Naive thymus-derived CD4-positive, alpha-beta T cell (primary cell): ENCODE measurements at regions not wholly inside any gene's neighbourhood (a gene's known extent, or its start where the extent isn't known, plus 50 kb on each side); places are given as distances from the start of the nearest gene placed in this dataset.

Experiments
- ATAC-seq: fragments of 150-1000 bp; cut with Tn5 transposase; 2 replicates; pipeline ENCODE4 v1.10.0; 2021; ENCODE audit warnings: mild to moderate bottlenecking, moderate library complexity
- CTCF ChIA-PET: fragments of 350-600 bp; sonication (Branson Sonifier 250); formaldehyde crosslinking; loops from one replicate; lab custom pipeline; 2021; ENCODE audit warnings: antibody characterized with exemption; lab: Charles Lee
- POLR2A ChIA-PET: fragments of 350-600 bp; sonication (Branson Sonifier 250); formaldehyde crosslinking; loops from one replicate; lab custom pipeline; 2021; ENCODE audit warnings: antibody characterized with exemption, inconsistent platforms; lab: Charles Lee
- DNase-seq, 9 donors: peaks; one replicate each; pipeline versions ENCODE4 v3.0.0 to v3.0.0-alpha.2; 2020 to 2022; ENCODE audit warnings: mixed read lengths in 1 of 9
- H3K27ac ChIP-seq: one replicate; pipeline ENCODE4 v1.7.0; 2013; ENCODE audit warnings: mild to moderate bottlenecking, low read depth, low read length, moderate library complexity
- H3K27me3 ChIP-seq, 2 donors: one replicate each; pipeline ENCODE4 v1.7.0; 2013; ENCODE audit warnings: low read length in 2 of 2, mild to moderate bottlenecking in 2 of 2, moderate library complexity in 2 of 2; ENCODE audit not compliant: control insufficient read depth in 2 of 2, insufficient read depth in 2 of 2
- H3K36me3 ChIP-seq, 3 experiments: 1 replicate in 2 of 3; 2 replicates in 1 of 3; pipeline ENCODE4 v1.7.0; 2013; ENCODE audit warnings: low read length in 3 of 3, mild to moderate bottlenecking in 3 of 3, moderate library complexity in 1 of 3; ENCODE audit not compliant: insufficient read depth in 3 of 3, control insufficient read depth in 2 of 3
- H3K4me1 ChIP-seq, 2 donors: one replicate each; pipeline ENCODE4 v1.7.0; 2013; ENCODE audit warnings: low read length in 2 of 2, mild to moderate bottlenecking in 2 of 2, moderate library complexity in 1 of 2; ENCODE audit not compliant: control insufficient read depth in 2 of 2, insufficient read depth in 2 of 2
- H3K4me3 ChIP-seq: 2 replicates; pipeline ENCODE4 v1.7.0; 2013; ENCODE audit warnings: mild to moderate bottlenecking, low read length
- H3K9me3 ChIP-seq, 3 experiments: 1 replicate in 2 of 3; 2 replicates in 1 of 3; pipeline ENCODE4 v1.7.0; 2013; ENCODE audit warnings: low read length in 3 of 3; ENCODE audit not compliant: control insufficient read depth in 2 of 3
- H3K27ac Mint-ChIP-seq, 9 donors: one replicate each; pipeline ENCODE4 v1.8.0; 2020 to 2022; ENCODE audit warnings: mixed read lengths in 9 of 9, mild to moderate bottlenecking in 8 of 9, moderate library complexity in 5 of 9, inconsistent platforms in 2 of 9
- H3K27me3 Mint-ChIP-seq, 5 donors: one replicate each; pipeline ENCODE4 v1.8.0; 2021 to 2022; ENCODE audit warnings: mixed read lengths in 5 of 5, mild to moderate bottlenecking in 1 of 5
- H3K36me3 Mint-ChIP-seq, 5 donors: one replicate each; pipeline ENCODE4 v1.8.0; 2020 to 2022; ENCODE audit warnings: mixed read lengths in 5 of 5, mild to moderate bottlenecking in 3 of 5, inconsistent platforms in 1 of 5
- H3K4me1 Mint-ChIP-seq, 7 donors: one replicate each; pipeline ENCODE4 v1.8.0; 2020 to 2022; ENCODE audit warnings: mixed read lengths in 7 of 7, mild to moderate bottlenecking in 3 of 7, inconsistent platforms in 1 of 7
- H3K4me3 Mint-ChIP-seq, 10 donors: one replicate each; pipeline ENCODE4 v1.8.0; 2020 to 2022; ENCODE audit warnings: mild to moderate bottlenecking in 10 of 10, mixed read lengths in 10 of 10, moderate library complexity in 6 of 10, inconsistent platforms in 2 of 10
- H3K9me3 Mint-ChIP-seq, 11 donors: one replicate each; pipeline ENCODE4 v1.8.0; 2020 to 2022; ENCODE audit warnings: mixed read lengths in 11 of 11, mild to moderate bottlenecking in 4 of 11, inconsistent platforms in 1 of 11, moderate library complexity in 1 of 11
- intact Hi-C, 2 donors: fragments of 100-400 bp; cut with micrococcal nuclease; formaldehyde crosslinking; loops; one replicate each; pipeline ENCODE4 v1.15.1; 2023

GRCh38 chr5:133814152-133814551 lies 154.3 kb downstream of the C5orf15 start:
- Mint-ChIP-seq H3K4me1 (peaks cover 0 to 6% (median 0%) of the 10 kb centered on the region in 7 donors), H3K27me3 (peaks cover 10 to 27% (median 20%) of the 10 kb centered on the region in 5 donors), H3K27ac (no peak overlapping the region), H3K9me3 (peaks cover 0 to 5% (median 0%) of the 10 kb centered on the region in 11 donors), H3K4me3 (no peak overlapping the region), H3K36me3 (no peaks in the 10 kb centered on the region)
- CTCF ChIA-PET = no interaction called here
- Histone ChIP-seq H3K27ac (no peak overlapping the region), H3K36me3 (no peaks in the 10 kb centered on the region), H3K4me3 (no peak overlapping the region), H3K4me1 (no peaks in the 10 kb centered on the region), H3K27me3 (no peaks in the 10 kb centered on the region), H3K9me3 (no peaks in the 10 kb centered on the region)
- intact Hi-C loops = no loop called here
- DNase-seq (no peak), ATAC-seq (no peak)
- POLR2A ChIA-PET = no interaction called here

DNA sequence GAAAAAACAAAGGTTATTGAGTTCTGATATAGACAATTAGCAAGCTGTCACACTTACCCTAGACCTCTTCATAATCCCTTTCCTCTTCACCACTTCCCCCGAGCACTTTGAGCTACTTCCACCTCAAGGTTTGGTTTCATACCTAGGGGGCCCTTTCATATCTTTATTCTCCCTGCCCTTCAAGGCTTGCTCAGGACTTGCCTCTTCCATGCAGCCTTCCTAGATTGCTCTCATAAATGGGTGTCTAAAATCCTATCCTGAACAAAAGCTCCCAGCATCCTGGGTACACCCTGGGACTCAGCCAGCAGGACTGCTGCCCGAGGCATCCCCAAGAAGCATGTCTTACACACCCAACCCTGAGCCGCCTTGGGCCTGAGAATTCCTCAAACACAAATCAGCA lies 157.3 kb downstream of the C5orf15 start:
- Histone ChIP-seq H3K27ac (no peak overlapping the region), H3K4me1 (no peaks in the 10 kb centered on the region), H3K4me3 (no peak overlapping the region), H3K27me3 (no peaks in the 10 kb centered on the region), H3K36me3 (no peaks in the 10 kb centered on the region), H3K9me3 (no peaks in the 10 kb centered on the region)
- ChIA-PET POLR2A (no interaction called here), CTCF (no interaction called here)
- ATAC-seq = no peak
- Mint-ChIP-seq H3K36me3 (no peaks in the 10 kb centered on the region), H3K27ac (no peak overlapping the region), H3K9me3 (peaks cover 0 to 5% (median 0%) of the 10 kb centered on the region in 11 donors), H3K4me3 (no peak overlapping the region), H3K27me3 (peaks cover 10 to 19% (median 15%) of the 10 kb centered on the region in 5 donors), H3K4me1 (peaks cover 0 to 6% (median 0%) of the 10 kb centered on the region in 7 donors)
- intact Hi-C loops = no loop called here
- no peak for DNase-seq

GRCh38 chr5:133809801-133810200 lies 158.6 kb downstream of the C5orf15 start:
- ChIA-PET POLR2A (no interaction called here), CTCF (no interaction called here)
- DNase-seq = no peak
- H3K36me3 ChIP-seq = no peaks in the 10 kb centered on the region
- peaks cover 0 to 5% (median 0%) of the 10 kb centered on the region in 11 donors for H3K9me3 Mint-ChIP-seq
- intact Hi-C loops = no loop called here
- H3K27ac ChIP-seq = no peak overlapping the region
- no peaks in the 10 kb centered on the region for H3K9me3 ChIP-seq
- peaks cover 0 to 6% (median 0%) of the 10 kb centered on the region in 7 donors for H3K4me1 Mint-ChIP-seq
- no peaks in the 10 kb centered on the region for H3K4me1 ChIP-seq
- no peak overlapping the region for H3K4me3 ChIP-seq
- H3K27me3 Mint-ChIP-seq = peaks cover 10 to 19% (median 15%) of the 10 kb centered on the region in 5 donors
- H3K27me3 ChIP-seq = no peaks in the 10 kb centered on the region
- no peaks in the 10 kb centered on the region for H3K36me3 Mint-ChIP-seq
- no peak for ATAC-seq
- H3K27ac Mint-ChIP-seq = no peak overlapping the region
- H3K4me3 Mint-ChIP-seq = no peak overlapping the region

DNA sequence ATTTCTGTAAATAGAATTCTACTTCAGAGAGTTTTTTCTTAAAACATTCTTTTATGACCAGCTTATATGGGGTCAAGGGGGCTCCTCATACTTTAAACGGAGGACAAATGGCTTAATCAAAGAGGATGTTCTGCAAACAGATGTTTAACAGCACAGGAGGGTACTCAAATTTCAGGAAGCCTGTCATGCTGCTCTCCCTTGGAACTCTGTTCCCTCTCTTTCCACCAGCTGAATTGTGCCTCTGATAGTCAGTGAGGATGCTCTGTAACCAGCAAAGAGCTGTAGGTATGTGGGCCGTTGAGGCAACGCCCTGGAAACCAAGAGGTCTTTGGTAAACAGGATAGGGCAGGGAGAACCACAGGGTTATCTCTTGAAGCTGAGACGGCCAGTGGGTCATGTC lies 161.1 kb downstream of the C5orf15 start:
- Mint-ChIP-seq H3K4me1 (no peaks in the 10 kb centered on the region), H3K27me3 (peaks cover 6 to 19% (median 8%) of the 10 kb centered on the region in 5 donors), H3K36me3 (no peaks in the 10 kb centered on the region), H3K4me3 (no peak overlapping the region), H3K9me3 (peaks cover 0 to 4% (median 0%) of the 10 kb centered on the region in 11 donors), H3K27ac (no peak overlapping the region)
- intact Hi-C loops = no loop called here
- Histone ChIP-seq H3K4me3 (no peak overlapping the region), H3K4me1 (no peaks in the 10 kb centered on the region), H3K27ac (no peak overlapping the region), H3K27me3 (no peaks in the 10 kb centered on the region), H3K36me3 (no peaks in the 10 kb centered on the region), H3K9me3 (no peaks in the 10 kb centered on the region)
- ATAC-seq (no peak), DNase-seq (no peak)
- CTCF ChIA-PET = no interaction called here
- POLR2A ChIA-PET = no interaction called here

- peaks cover 1 to 18% (median 11%) of the 10 kb centered on the region in 5 donors for H3K27me3 Mint-ChIP-seq
- no peaks in the 10 kb centered on the region for H3K36me3 Mint-ChIP-seq
- H3K27me3 ChIP-seq = no peaks in the 10 kb centered on the region
- H3K27ac Mint-ChIP-seq = no peak overlapping the region
- intact Hi-C loops = no loop called here
- no peak overlapping the region for H3K4me3 Mint-ChIP-seq
- ATAC-seq (no peak), DNase-seq (no peak)
- POLR2A ChIA-PET = no interaction called here
- CTCF ChIA-PET = no interaction called here
- H3K27ac ChIP-seq = no peak overlapping the region
- no peak overlapping the region for H3K4me3 ChIP-seq
- H3K9me3 ChIP-seq = no peaks in the 10 kb centered on the region
- H3K36me3 ChIP-seq = no peaks in the 10 kb centered on the region
- H3K4me1 ChIP-seq = no peaks in the 10 kb centered on the region
- H3K4me1 Mint-ChIP-seq = no peaks in the 10 kb centered on the region
- H3K9me3 Mint-ChIP-seq = peaks cover 0 to 4% (median 0%) of the 10 kb centered on the region in 11 donors
Observed at GRCh38 chr5:133806847-133807246, 161.6 kb downstream of the C5orf15 start.

GRCh38 chr5:133801955-133802751 lies 166.3 kb downstream of the C5orf15 start:
- ATAC-seq = no peak

DNA sequence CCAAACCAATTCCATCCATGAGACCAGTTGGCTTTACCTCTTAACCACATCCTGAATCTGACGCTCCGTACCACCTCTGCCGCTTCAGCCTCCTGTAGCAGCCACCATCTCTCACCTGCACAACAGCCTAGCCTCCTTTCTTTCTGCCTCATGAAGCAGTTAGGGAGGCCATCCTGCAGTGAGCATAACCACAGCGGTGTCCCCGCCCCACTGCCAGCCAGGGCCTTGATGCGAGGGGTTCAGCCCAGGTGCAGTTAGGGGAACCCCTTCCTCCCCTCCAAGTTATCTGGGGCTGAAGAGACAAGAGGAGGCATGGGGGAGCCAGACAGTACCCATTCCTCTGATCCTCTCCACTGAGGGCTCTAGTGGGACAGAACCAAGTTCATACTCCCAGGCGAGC lies 167.0 kb downstream of the C5orf15 start:
- peaks cover 0 to 2% (median 0%) of the 10 kb centered on the region in 11 donors for H3K9me3 Mint-ChIP-seq
- no peaks in the 10 kb centered on the region for H3K36me3 ChIP-seq
- no peak overlapping the region for H3K27ac Mint-ChIP-seq
- H3K27me3 Mint-ChIP-seq = peaks cover 0 to 32% (median 17%) of the 10 kb centered on the region in 5 donors
- H3K9me3 ChIP-seq = no peaks in the 10 kb centered on the region
- no peaks in the 10 kb centered on the region for H3K4me1 Mint-ChIP-seq
- H3K36me3 Mint-ChIP-seq = no peaks in the 10 kb centered on the region
- ATAC-seq (no peak), DNase-seq (no peak)
- intact Hi-C loops = no loop called here
- H3K27ac ChIP-seq = no peak overlapping the region
- no peak overlapping the region for H3K4me3 ChIP-seq
- CTCF ChIA-PET = no interaction called here
- H3K4me1 ChIP-seq = no peaks in the 10 kb centered on the region
- POLR2A ChIA-PET = no interaction called here
- no peak overlapping the region for H3K4me3 Mint-ChIP-seq
- no peaks in the 10 kb centered on the region for H3K27me3 ChIP-seq

More at GRCh38 chr5:133801955-133802751, 166.3 kb downstream of the C5orf15 start:
- Mint-ChIP-seq H3K27me3 (peaks cover 0 to 32% (median 17%) of the 10 kb centered on the region in 5 donors), H3K9me3 (peaks cover 0 to 2% (median 0%) of the 10 kb centered on the region in 11 donors), H3K4me3 (no peak overlapping the region), H3K27ac (no peak overlapping the region), H3K4me1 (no peaks in the 10 kb centered on the region), H3K36me3 (no peaks in the 10 kb centered on the region)
- CTCF ChIA-PET = no interaction called here
- Histone ChIP-seq H3K27me3 (no peaks in the 10 kb centered on the region), H3K4me3 (no peak overlapping the region), H3K4me1 (no peaks in the 10 kb centered on the region), H3K36me3 (no peaks in the 10 kb centered on the region), H3K9me3 (no peaks in the 10 kb centered on the region), H3K27ac (no peak overlapping the region)
- DNase-seq = no peak
- intact Hi-C loops = no loop called here
- POLR2A ChIA-PET = no interaction called here
